CD4-positive, alpha-beta T cell (primary cell): ENCODE measurements at regions not wholly inside any gene's neighbourhood (a gene's known extent, or its start where the extent isn't known, plus 50 kb on each side); places are given as distances from the start of the nearest gene placed in this dataset.

Experiments
- ATAC-seq: fragments of 200-7000 bp; cut with Tn5 transposase; one replicate; pipeline ENCODE4 v1.10.0; 2022; ENCODE audit warnings: mild to moderate bottlenecking; ENCODE audit not compliant: poor library complexity
- CTCF ChIA-PET: fragments of 350-600 bp; sonication (Branson Sonifier 250); formaldehyde crosslinking; loops from one replicate; lab custom pipeline; 2021; ENCODE audit warnings: antibody characterized with exemption, inconsistent platforms; lab: Charles Lee
- POLR2A ChIA-PET: fragments of 350-600 bp; sonication (Branson Sonifier 250); formaldehyde crosslinking; loops from one replicate; lab custom pipeline; 2021; ENCODE audit warnings: antibody characterized with exemption, inconsistent platforms; lab: Charles Lee
- DNase-seq, 14 experiments: peaks; one replicate each; pipeline ENCODE4 v3.0.0-alpha.2; 2013 to 2020; ENCODE audit warnings: mixed read lengths in 2 of 14
- H3K27ac ChIP-seq, 2 donors: one replicate each; pipeline versions ENCODE4 v1.5.1 to v1.7.0; 2013; ENCODE audit warnings: low read length in 2 of 2, low read depth in 1 of 2, mild to moderate bottlenecking in 1 of 2
- H3K27me3 ChIP-seq, 2 experiments: 1 replicate in 1 of 2; 2 replicates in 1 of 2; pipeline versions ENCODE4 v1.6.1 to v1.7.0; 2013; ENCODE audit warnings: low read length in 2 of 2, control low read depth in 1 of 2, mild to moderate bottlenecking in 1 of 2, moderate library complexity in 1 of 2; ENCODE audit not compliant: insufficient read depth in 2 of 2, control insufficient read depth in 1 of 2
- H3K36me3 ChIP-seq: one replicate; pipeline ENCODE4 v1.6.1; 2013; ENCODE audit warnings: low read length, control low read depth; ENCODE audit not compliant: insufficient read depth
- H3K4me1 ChIP-seq: one replicate; pipeline ENCODE4 v1.6.1; 2013; ENCODE audit warnings: low read length, control low read depth; ENCODE audit not compliant: insufficient read depth
- H3K4me3 ChIP-seq: one replicate; pipeline ENCODE4 v1.5.1; 2013; ENCODE audit warnings: mild to moderate bottlenecking, low read length, moderate library complexity
- H3K9me3 ChIP-seq, 2 experiments: 1 replicate in 1 of 2; 2 replicates in 1 of 2; pipeline versions ENCODE4 v1.6.1 to v1.7.0; 2013; ENCODE audit warnings: low read length in 2 of 2, mild to moderate bottlenecking in 2 of 2, control low read depth in 1 of 2, moderate library complexity in 1 of 2; ENCODE audit not compliant: control insufficient read depth in 1 of 2, insufficient read depth in 1 of 2
- H3K27ac Mint-ChIP-seq: one replicate; pipeline ENCODE4 v1.8.0; 2020; ENCODE audit warnings: mixed read lengths
- H3K27me3 Mint-ChIP-seq: one replicate; pipeline ENCODE4 v1.8.0; 2021; ENCODE audit warnings: mixed read lengths
- H3K36me3 Mint-ChIP-seq: one replicate; pipeline ENCODE4 v1.8.0; 2021; ENCODE audit warnings: low read depth, mixed read lengths
- H3K4me1 Mint-ChIP-seq: one replicate; pipeline ENCODE4 v1.8.0; 2021; ENCODE audit warnings: low read depth, mixed read lengths
- H3K4me3 Mint-ChIP-seq: one replicate; pipeline ENCODE4 v1.8.0; 2020; ENCODE audit warnings: mild to moderate bottlenecking, mixed read lengths
- H3K9me3 Mint-ChIP-seq: one replicate; pipeline ENCODE4 v1.8.0; 2020; ENCODE audit warnings: mixed read lengths
- intact Hi-C, 2 experiments: fragments of 100-400 bp; cut with DNase I in 1 of 2; cut with micrococcal nuclease in 1 of 2; formaldehyde crosslinking; loops; one replicate each; pipeline versions ENCODE4 v1.15.1 to v1.9.0; 2023 to 2025; cut with DNase I, micrococcal nuclease
- TF ChIP-seq, protein P1 (sequence below): fragments of 200-600 bp; IDR thresholded peaks from one replicate; pipeline ENCODE4 v1.8.0; 2022; ENCODE audit warnings: antibody characterized with exemption, mild to moderate bottlenecking

DNA sequence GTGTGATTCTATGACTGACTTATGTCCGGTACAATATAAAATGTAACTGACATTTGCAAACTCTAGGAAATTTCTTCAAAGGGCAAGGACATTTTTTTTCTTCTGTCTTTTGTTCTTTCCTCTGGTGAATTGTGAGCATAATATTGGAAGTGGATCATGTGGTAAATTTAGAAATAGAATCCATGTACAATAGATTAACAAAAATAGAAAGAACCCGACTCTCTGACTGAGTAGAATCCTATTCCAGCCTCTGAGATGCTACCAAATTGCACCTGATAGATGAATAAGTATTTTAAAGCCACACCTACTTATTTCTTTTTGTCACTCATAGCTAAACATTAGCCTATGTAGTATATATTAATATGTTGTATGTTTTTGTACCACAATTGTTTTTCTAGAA lies 860.3 kb downstream of the LUZP2 start:
- DNase-seq: no peak
- no peaks in the 10 kb centered on the region for H3K36me3 Mint-ChIP-seq
- intact Hi-C loops: no loop called here
- no peak for ATAC-seq
- H3K4me1 Mint-ChIP-seq: no peaks in the 10 kb centered on the region
- TF ChIP-seq, protein P1, sequence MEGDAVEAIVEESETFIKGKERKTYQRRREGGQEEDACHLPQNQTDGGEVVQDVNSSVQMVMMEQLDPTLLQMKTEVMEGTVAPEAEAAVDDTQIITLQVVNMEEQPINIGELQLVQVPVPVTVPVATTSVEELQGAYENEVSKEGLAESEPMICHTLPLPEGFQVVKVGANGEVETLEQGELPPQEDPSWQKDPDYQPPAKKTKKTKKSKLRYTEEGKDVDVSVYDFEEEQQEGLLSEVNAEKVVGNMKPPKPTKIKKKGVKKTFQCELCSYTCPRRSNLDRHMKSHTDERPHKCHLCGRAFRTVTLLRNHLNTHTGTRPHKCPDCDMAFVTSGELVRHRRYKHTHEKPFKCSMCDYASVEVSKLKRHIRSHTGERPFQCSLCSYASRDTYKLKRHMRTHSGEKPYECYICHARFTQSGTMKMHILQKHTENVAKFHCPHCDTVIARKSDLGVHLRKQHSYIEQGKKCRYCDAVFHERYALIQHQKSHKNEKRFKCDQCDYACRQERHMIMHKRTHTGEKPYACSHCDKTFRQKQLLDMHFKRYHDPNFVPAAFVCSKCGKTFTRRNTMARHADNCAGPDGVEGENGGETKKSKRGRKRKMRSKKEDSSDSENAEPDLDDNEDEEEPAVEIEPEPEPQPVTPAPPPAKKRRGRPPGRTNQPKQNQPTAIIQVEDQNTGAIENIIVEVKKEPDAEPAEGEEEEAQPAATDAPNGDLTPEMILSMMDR: no peak
- Histone ChIP-seq H3K36me3 (no peaks in the 10 kb centered on the region), H3K4me3 (no peak overlapping the region), H3K27ac (no peak overlapping the region), H3K4me1 (no peaks in the 10 kb centered on the region), H3K9me3 (no peaks in the 10 kb centered on the region), H3K27me3 (no peaks in the 10 kb centered on the region)
- peaks cover 4% of the 10 kb centered on the region for H3K9me3 Mint-ChIP-seq
- no peak overlapping the region for H3K4me3 Mint-ChIP-seq
- POLR2A ChIA-PET: no interaction called here
- CTCF ChIA-PET: no interaction called here
- H3K27ac Mint-ChIP-seq: no peak overlapping the region
- H3K27me3 Mint-ChIP-seq: no peaks in the 10 kb centered on the region

DNA sequence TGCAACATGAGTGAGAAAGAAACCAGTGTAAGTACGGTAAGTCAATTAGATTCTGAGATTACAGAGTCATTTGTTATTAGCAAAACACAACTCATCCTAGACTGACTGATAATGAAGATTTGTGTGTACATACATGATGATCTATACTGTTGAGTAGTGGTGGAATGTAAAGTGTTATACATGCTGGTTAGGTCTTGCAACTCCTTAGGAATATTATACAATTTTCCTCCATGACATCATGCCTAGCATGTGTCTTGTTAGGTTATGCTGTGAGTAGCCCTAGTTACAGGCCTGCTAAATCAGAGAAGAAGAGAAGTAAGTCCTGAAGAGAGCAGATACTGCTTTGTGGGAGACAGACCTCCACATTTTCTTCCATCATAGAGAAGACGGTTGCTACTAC lies 880.6 kb downstream of the LUZP2 start:
- H3K27me3 ChIP-seq: no peaks in the 10 kb centered on the region
- no peaks in the 10 kb centered on the region for H3K4me1 ChIP-seq
- Mint-ChIP-seq H3K27me3 (no peaks in the 10 kb centered on the region), H3K4me1 (no peaks in the 10 kb centered on the region), H3K27ac (no peak overlapping the region), H3K36me3 (no peaks in the 10 kb centered on the region), H3K9me3 (peaks cover 6% of the 10 kb centered on the region), H3K4me3 (no peak overlapping the region)
- ChIA-PET POLR2A (no interaction called here), CTCF (no interaction called here)
- DNase-seq (no peak), ATAC-seq (no peak)
- no peaks in the 10 kb centered on the region for H3K36me3 ChIP-seq
- H3K27ac ChIP-seq: no peak overlapping the region
- H3K9me3 ChIP-seq: peaks cover 0 to 3% of the 10 kb centered on the region in 2 experiments
- no peak overlapping the region for H3K4me3 ChIP-seq
- TF ChIP-seq, protein P1: no peak
- intact Hi-C loops: no loop called here

DNA sequence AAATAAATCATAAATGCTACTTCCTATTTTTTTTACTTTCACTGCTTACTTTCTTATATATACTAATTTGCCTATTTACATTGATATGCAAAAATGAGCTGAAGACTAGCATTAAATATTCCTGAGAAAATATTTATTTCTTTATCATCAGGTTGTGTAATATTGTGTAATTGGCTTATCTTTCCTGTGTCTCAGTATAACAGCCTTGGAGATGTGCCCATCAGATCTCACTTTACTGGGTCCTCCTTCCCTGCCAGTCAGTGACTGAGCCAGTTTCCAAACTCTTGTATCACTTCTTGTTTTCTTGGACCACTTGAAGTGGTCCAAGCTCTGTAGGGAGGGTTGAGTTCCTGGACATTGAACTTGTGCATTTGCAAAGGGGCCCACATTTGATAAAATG lies 900.0 kb downstream of the LUZP2 start:
- no peak for ATAC-seq
- no peak for DNase-seq
- Mint-ChIP-seq H3K27me3 (no peaks in the 10 kb centered on the region), H3K27ac (no peak overlapping the region), H3K36me3 (no peaks in the 10 kb centered on the region), H3K9me3 (peaks cover 23% of the 10 kb centered on the region), H3K4me3 (no peak overlapping the region), H3K4me1 (no peaks in the 10 kb centered on the region)
- peaks cover 4 to 13% of the 10 kb centered on the region in 2 experiments for H3K9me3 ChIP-seq
- ChIA-PET CTCF (no interaction called here), POLR2A (no interaction called here)
- TF ChIP-seq, protein P1: no peak
- no peak overlapping the region for H3K27ac ChIP-seq
- no peaks in the 10 kb centered on the region for H3K4me1 ChIP-seq
- no peaks in the 10 kb centered on the region for H3K27me3 ChIP-seq
- H3K4me3 ChIP-seq: no peak overlapping the region
- H3K36me3 ChIP-seq: no peaks in the 10 kb centered on the region
- intact Hi-C loops: no loop called here
